Fibroblast of the aortic adventitia (primary cell): ENCODE measurements at regions not wholly inside any gene's neighbourhood (a gene's known extent, or its start where the extent isn't known, plus 50 kb on each side); places are given as distances from the start of the nearest gene placed in this dataset.

Experiments used
- DNase-seq: peaks from one replicate; pipeline ENCODE4 v3.0.0-alpha.2; 2010; ENCODE audit warnings: low read depth
- H3K4me3 ChIP-seq: 2 replicates; pipeline ENCODE4 v1.5.1; 2011; ENCODE audit warnings: low read depth, mild to moderate bottlenecking, control low read depth, low read length, moderate library complexity
- CTCF ChIP-seq: IDR thresholded peaks from 2 replicates; pipeline ENCODE4 v1.5.1; 2011; ENCODE audit warnings: mild to moderate bottlenecking, low read length, control low read depth, inconsistent platforms; ENCODE audit not compliant: insufficient read depth

GRCh38 chr1:81558291-81559076 is 242.2 kb upstream of the ADGRL2 start:
- TF ChIP-seq CTCF: no peak
- DNase-seq: no peak
- H3K4me3 ChIP-seq: no peak overlapping the region

GRCh38 chr1:81556968-81557367 is 243.8 kb upstream of the ADGRL2 start:
- no peak overlapping the region for H3K4me3 ChIP-seq
- DNase-seq: no peak
- TF ChIP-seq CTCF: no peak

- no peak for DNase-seq
- no peak for TF ChIP-seq CTCF
- H3K4me3 ChIP-seq: no peak overlapping the region
These were observed 246.2 kb upstream of the ADGRL2 start for GRCh38 chr1:81554534-81554933.

- H3K4me3 ChIP-seq: no peak overlapping the region
- no peak for TF ChIP-seq CTCF
- no peak for DNase-seq
These were observed 246.6 kb upstream of the ADGRL2 start for GRCh38 chr1:81554108-81554507.

GRCh38 chr1:81553503-81553902 is 247.2 kb upstream of the ADGRL2 start:
- no peak for DNase-seq
- no peak overlapping the region for H3K4me3 ChIP-seq
- no peak for TF ChIP-seq CTCF

- TF ChIP-seq CTCF: no peak
- DNase-seq: no peak
- H3K4me3 ChIP-seq: no peak overlapping the region
These were observed 248.8 kb upstream of the ADGRL2 start for GRCh38 chr1:81551946-81552345.

- no peak for DNase-seq
- no peak overlapping the region for H3K4me3 ChIP-seq
- no peak for TF ChIP-seq CTCF
These were observed 250.0 kb upstream of the ADGRL2 start for GRCh38 chr1:81550753-81551152.
